ENCODE measurements at regions not wholly inside any gene's neighbourhood (a gene's known extent, or its start where the extent isn't known, plus 50 kb on each side); places are given as distances from the start of the nearest gene placed in this dataset.

GRCh38 chr12:18982226-18982949 is 147.1 kb upstream of the PLEKHA5 start:
- no peaks in the 10 kb centered on the region for H3K27me3 ChIP-seq (ENCODE audit: control insufficient read depth in 4 of 4, insufficient read depth in 4 of 4, low read length in 3 of 4)
- no peak overlapping the region for H3K27ac ChIP-seq (ENCODE audit: low read depth in 1 of 2, low read length in 2 of 2)
- H3K9ac ChIP-seq (ENCODE audit: low read depth in 1 of 2, low read length in 2 of 2): no peak overlapping the region
- peaks cover 0 to 3% (median 0%) of the 10 kb centered on the region in 4 donors for H3K9me3 ChIP-seq (ENCODE audit: control insufficient read depth in 4 of 4, low read length in 3 of 4)
- no peak overlapping the region for H3K4me3 ChIP-seq (ENCODE audit: low read depth in 1 of 3, low read length in 3 of 3)
- TF ChIP-seq FOXA2 (IDR thresholded peaks at IDR 0.05): no peak
- TF ChIP-seq NR2F2 (IDR thresholded peaks at IDR 0.05): no peak
- TF ChIP-seq TAF1 (conservative IDR thresholded peaks at IDR 0.05): no peak
- TF ChIP-seq FOXA1 (IDR thresholded peaks at IDR 0.05): no peak
- TF ChIP-seq EGR1 (IDR thresholded peaks at IDR 0.05; ENCODE audit: low read depth in 2 of 2): no peak
- no peak for TF ChIP-seq RAD21 (IDR thresholded peaks at IDR 0.05)
- TF ChIP-seq HNF4A (conservative IDR thresholded peaks at IDR 0.05): no peak
- TF ChIP-seq ZBTB33 (IDR thresholded peaks at IDR 0.05): no peak
- TF ChIP-seq JUND (IDR thresholded peaks at IDR 0.05): no peak
- TF ChIP-seq HNF4G (IDR thresholded peaks at IDR 0.05): no peak
- TF ChIP-seq, protein P1, sequence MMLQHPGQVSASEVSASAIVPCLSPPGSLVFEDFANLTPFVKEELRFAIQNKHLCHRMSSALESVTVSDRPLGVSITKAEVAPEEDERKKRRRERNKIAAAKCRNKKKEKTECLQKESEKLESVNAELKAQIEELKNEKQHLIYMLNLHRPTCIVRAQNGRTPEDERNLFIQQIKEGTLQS (IDR thresholded peaks at IDR 0.05): no peak
- no peak for TF ChIP-seq REST (IDR thresholded peaks at IDR 0.05)
- TF ChIP-seq GABPA (IDR thresholded peaks at IDR 0.05 in 1 of 2, conservative IDR thresholded peaks at IDR 0.05 in 1 of 2): no peak
- TF ChIP-seq YY1 (IDR thresholded peaks at IDR 0.05): no peak
- no peak for TF ChIP-seq RXRA (IDR thresholded peaks at IDR 0.05)
- 89% methylated on average over 9 of the region's 9 CpGs for WGBS
- no peaks in the 10 kb centered on the region for H3K36me3 ChIP-seq (ENCODE audit: control insufficient read depth in 4 of 4, insufficient read depth in 3 of 4, low read depth in 1 of 4, low read length in 3 of 4)
- no peak for DNase-seq (ENCODE audit: low spot score)
- no peaks in the 10 kb centered on the region for H3K4me1 ChIP-seq (ENCODE audit: control insufficient read depth in 4 of 4, insufficient read depth in 4 of 4, low read length in 3 of 4)

GRCh38 chr12:18983854-18984253 is 145.7 kb upstream of the PLEKHA5 start:
- no peak for DNase-seq (ENCODE audit: low spot score)
- H3K9ac ChIP-seq (ENCODE audit: low read depth in 1 of 2, low read length in 2 of 2): no peak overlapping the region
- no peak overlapping the region for H3K27ac ChIP-seq (ENCODE audit: low read depth in 1 of 2, low read length in 2 of 2)
- no peaks in the 10 kb centered on the region for H3K36me3 ChIP-seq (ENCODE audit: control insufficient read depth in 4 of 4, insufficient read depth in 3 of 4, low read depth in 1 of 4, low read length in 3 of 4)
- WGBS: 89% methylated on average over 3 of the region's 3 CpGs
- no peak for TF ChIP-seq GABPA (IDR thresholded peaks at IDR 0.05 in 1 of 2, conservative IDR thresholded peaks at IDR 0.05 in 1 of 2)
- no peak for TF ChIP-seq HNF4G (IDR thresholded peaks at IDR 0.05)
- no peak for TF ChIP-seq TAF1 (conservative IDR thresholded peaks at IDR 0.05)
- no peak for TF ChIP-seq YY1 (IDR thresholded peaks at IDR 0.05)
- TF ChIP-seq, protein P1 (IDR thresholded peaks at IDR 0.05): no peak
- TF ChIP-seq SP1 (IDR thresholded peaks at IDR 0.05): no peak
- TF ChIP-seq FOXA2 (IDR thresholded peaks at IDR 0.05): no peak
- TF ChIP-seq HNF4A (conservative IDR thresholded peaks at IDR 0.05): no peak
- TF ChIP-seq MAX (IDR thresholded peaks at IDR 0.05): no peak
- TF ChIP-seq EGR1 (IDR thresholded peaks at IDR 0.05; ENCODE audit: low read depth in 2 of 2): no peak
- TF ChIP-seq ZBTB33 (IDR thresholded peaks at IDR 0.05): no peak
- TF ChIP-seq JUND (IDR thresholded peaks at IDR 0.05): no peak
- TF ChIP-seq, protein P2, sequence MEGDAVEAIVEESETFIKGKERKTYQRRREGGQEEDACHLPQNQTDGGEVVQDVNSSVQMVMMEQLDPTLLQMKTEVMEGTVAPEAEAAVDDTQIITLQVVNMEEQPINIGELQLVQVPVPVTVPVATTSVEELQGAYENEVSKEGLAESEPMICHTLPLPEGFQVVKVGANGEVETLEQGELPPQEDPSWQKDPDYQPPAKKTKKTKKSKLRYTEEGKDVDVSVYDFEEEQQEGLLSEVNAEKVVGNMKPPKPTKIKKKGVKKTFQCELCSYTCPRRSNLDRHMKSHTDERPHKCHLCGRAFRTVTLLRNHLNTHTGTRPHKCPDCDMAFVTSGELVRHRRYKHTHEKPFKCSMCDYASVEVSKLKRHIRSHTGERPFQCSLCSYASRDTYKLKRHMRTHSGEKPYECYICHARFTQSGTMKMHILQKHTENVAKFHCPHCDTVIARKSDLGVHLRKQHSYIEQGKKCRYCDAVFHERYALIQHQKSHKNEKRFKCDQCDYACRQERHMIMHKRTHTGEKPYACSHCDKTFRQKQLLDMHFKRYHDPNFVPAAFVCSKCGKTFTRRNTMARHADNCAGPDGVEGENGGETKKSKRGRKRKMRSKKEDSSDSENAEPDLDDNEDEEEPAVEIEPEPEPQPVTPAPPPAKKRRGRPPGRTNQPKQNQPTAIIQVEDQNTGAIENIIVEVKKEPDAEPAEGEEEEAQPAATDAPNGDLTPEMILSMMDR (IDR thresholded peaks at IDR 0.05; ENCODE audit: low read depth, low read length, missing input control): no peak
- H3K27me3 ChIP-seq (ENCODE audit: control insufficient read depth in 4 of 4, insufficient read depth in 4 of 4, low read length in 3 of 4): no peaks in the 10 kb centered on the region
- no peaks in the 10 kb centered on the region for H3K4me1 ChIP-seq (ENCODE audit: control insufficient read depth in 4 of 4, insufficient read depth in 4 of 4, low read length in 3 of 4)
- H3K9me3 ChIP-seq (ENCODE audit: control insufficient read depth in 4 of 4, low read length in 3 of 4): peaks cover 0 to 3% (median 0%) of the 10 kb centered on the region in 4 donors
- no peak overlapping the region for H3K4me3 ChIP-seq (ENCODE audit: low read depth in 1 of 3, low read length in 3 of 3)

Measured in liver (tissue), 8 donors.